K562 (cell line): ENCODE measurements at regions not wholly inside any gene's neighbourhood (a gene's known extent, or its start where the extent isn't known, plus 50 kb on each side); places are given as distances from the start of the nearest gene placed in this dataset.

Source experiments
- CHD2 ChIP-seq: IDR thresholded peaks from 2 replicates; pipeline ENCODE4 v1.6.1; 2011; ENCODE audit warnings: low read depth, low read length
- CREB1 ChIP-seq, 2 experiments: sonication (generic) in 1 of 2; formaldehyde crosslinking in 1 of 2; IDR thresholded peaks; 2 replicates each; pipeline versions ENCODE4 v1.6.1 to v1.8.0; 2012 to 2022; ENCODE audit warnings: inconsistent platforms in 1 of 2, mild to moderate bottlenecking in 1 of 2, missing genetic modification reagents in 1 of 2, moderate library complexity in 1 of 2
- CTCF ChIP-seq, 3 experiments: IDR thresholded peaks in 2 of 3; conservative IDR thresholded peaks in 1 of 3; 2 replicates each; pipeline ENCODE4 v1.5.1; 2011 to 2012; ENCODE audit warnings: low read length in 3 of 3, mild to moderate bottlenecking in 3 of 3, control low read depth in 2 of 3, improper control_type of control experiment in 1 of 3, inconsistent platforms in 1 of 3, low read depth in 1 of 3, mixed read lengths in 1 of 3, moderate library complexity in 1 of 3; ENCODE audit not compliant: insufficient read depth in 2 of 3
- ETV6 ChIP-seq, 3 experiments: fragments of 150-350 bp in 1 of 3; sonication (generic) in 1 of 3; formaldehyde crosslinking in 1 of 3; IDR thresholded peaks; 2 replicates each; pipeline versions ENCODE4 v1.6.1 to v1.8.0; 2014 to 2022; ENCODE audit warnings: borderline replicate concordance in 2 of 3, low read depth in 2 of 3, antibody characterized with exemption in 1 of 3, low read length in 1 of 3, mild to moderate bottlenecking in 1 of 3, missing genetic modification reagents in 1 of 3
- HMG20B ChIP-seq: fragments of 250-450 bp; sonication (Bioruptor Pico); IDR thresholded peaks from 2 replicates; pipeline ENCODE4 v1.5.0; 2021; ENCODE audit warnings: mild to moderate bottlenecking
- HNRNPL ChIP-seq: fragments of 200-400 bp; formaldehyde crosslinking; IDR thresholded peaks from 2 replicates; pipeline ENCODE4 v1.6.1; 2017; ENCODE audit warnings: low read depth, mild to moderate bottlenecking, low read length
- TRIM24 ChIP-seq, 2 experiments: fragments of 450-650 bp; IDR thresholded peaks; 2 replicates each; pipeline ENCODE4 v1.6.1; 2016
- ZNF140 ChIP-seq: fragments of 250-450 bp; sonication (Bioruptor Pico); IDR thresholded peaks from 2 replicates; pipeline ENCODE4 v1.8.0; 2021; ENCODE audit warnings: moderate library complexity, mild to moderate bottlenecking, inconsistent platforms

GRCh38 chr13:111589992-111590391 is 269.6 kb downstream of the TEX29 start:
- TF ChIP-seq CHD2: no peak
- TF ChIP-seq TRIM24 (IDR thresholded peaks at IDR 0.05): no peak
- no peak for TF ChIP-seq ZNF140 (CRISPR knock-in tag)
- no peak for TF ChIP-seq HNRNPL
- TF ChIP-seq ETV6 (IDR thresholded peaks at IDR 0.05; ENCODE audit: borderline replicate concordance in 1 of 2, low read depth in 2 of 2, low read length in 1 of 2): no peak
- TF ChIP-seq ETV6 (CRISPR knock-in tag; IDR thresholded peaks at IDR 0.05; ENCODE audit: borderline replicate concordance): no peak
- TF ChIP-seq CREB1 (IDR thresholded peaks at IDR 0.05): no peak
- TF ChIP-seq CREB1 (CRISPR knock-in tag; IDR thresholded peaks at IDR 0.05): no peak
- TF ChIP-seq CTCF (IDR thresholded peaks at IDR 0.05 in 2 of 3, conservative IDR thresholded peaks at IDR 0.05 in 1 of 3; ENCODE audit: insufficient read depth in 2 of 3, low read depth in 1 of 3, low read length in 3 of 3): no peak
- TF ChIP-seq HMG20B (CRISPR knock-in tag): no peak
